GM10847 (cell line): ENCODE measurements at regions not wholly inside any gene's neighbourhood (a gene's known extent, or its start where the extent isn't known, plus 50 kb on each side); places are given as distances from the start of the nearest gene placed in this dataset.

ENCODE experiments used
- POLR2A ChIP-seq: IDR thresholded peaks from 2 replicates; pipeline ENCODE4 v1.6.1; 2011; ENCODE audit not compliant: insufficient read length; ENCODE audit errors: extremely low read depth

- no peak for TF ChIP-seq POLR2A
Measured at GRCh38 chr7:25430200-25430931, 202.1 kb upstream of the NPVF start.

- TF ChIP-seq POLR2A = no peak
Measured at GRCh38 chr7:25431956-25432450, 203.7 kb upstream of the NPVF start.

- TF ChIP-seq POLR2A = no peak
Measured at GRCh38 chr7:25432807-25433206, 204.5 kb upstream of the NPVF start.

- no peak for TF ChIP-seq POLR2A
Measured at GRCh38 chr7:25436413-25436812, 208.1 kb upstream of the NPVF start.

GRCh38 chr7:25437308-25437707 lies 209.0 kb upstream of the NPVF start:
- no peak for TF ChIP-seq POLR2A

GRCh38 chr7:25444991-25445390 lies 216.7 kb upstream of the NPVF start:
- no peak for TF ChIP-seq POLR2A

GRCh38 chr7:25448301-25448700 lies 220.0 kb upstream of the NPVF start:
- TF ChIP-seq POLR2A = no peak

GRCh38 chr7:25454020-25454419 lies 225.7 kb upstream of the NPVF start:
- TF ChIP-seq POLR2A = no peak

- TF ChIP-seq POLR2A = no peak
Measured at GRCh38 chr7:25454562-25455041, 226.3 kb upstream of the NPVF start.

- no peak for TF ChIP-seq POLR2A
Measured at GRCh38 chr7:25455683-25456251, 227.5 kb upstream of the NPVF start.

- TF ChIP-seq POLR2A = no peak
Measured at GRCh38 chr7:25456467-25457171, 228.3 kb upstream of the NPVF start.

- no peak for TF ChIP-seq POLR2A
Measured at GRCh38 chr7:25459057-25459456, 230.8 kb upstream of the NPVF start.

- no peak for TF ChIP-seq POLR2A
Measured at GRCh38 chr7:25460433-25460832, 232.1 kb upstream of the NPVF start.

- TF ChIP-seq POLR2A = no peak
Measured at GRCh38 chr7:25469669-25470068, 241.4 kb upstream of the NPVF start.

- TF ChIP-seq POLR2A = no peak
Measured at GRCh38 chr7:25476863-25477499, 248.7 kb upstream of the NPVF start.
